Activated CD8-positive, alpha-beta T cell treated with anti-CD3 and anti-CD28 coated beads for 36 hours (primary cell): ENCODE measurements at regions not wholly inside any gene's neighbourhood (a gene's known extent, or its start where the extent isn't known, plus 50 kb on each side); places are given as distances from the start of the nearest gene placed in this dataset.

Experiments used
- ATAC-seq: fragments of 200-7000 bp; cut with Tn5 transposase; one replicate; pipeline ENCODE4 v1.10.0; 2021; ENCODE audit warnings: mild to moderate bottlenecking, moderate library complexity
- CTCF ChIA-PET: fragments of 350-600 bp; sonication (Branson Sonifier 250); formaldehyde crosslinking; loops from one replicate; lab custom pipeline; 2021; ENCODE audit warnings: antibody characterized with exemption; lab: Charles Lee
- POLR2A ChIA-PET: fragments of 350-600 bp; sonication (Branson Sonifier 250); formaldehyde crosslinking; loops from one replicate; lab custom pipeline; 2021; ENCODE audit warnings: antibody characterized with exemption; lab: Charles Lee
- DNase-seq: peaks from one replicate; pipeline ENCODE4 v3.0.0-alpha.2; 2020
- H3K27ac Mint-ChIP-seq: one replicate; pipeline ENCODE4 v1.8.0; 2021; ENCODE audit warnings: mild to moderate bottlenecking, mixed read lengths
- H3K27me3 Mint-ChIP-seq: one replicate; pipeline ENCODE4 v1.8.0; 2021; ENCODE audit warnings: mixed read lengths
- H3K36me3 Mint-ChIP-seq: one replicate; pipeline ENCODE4 v1.8.0; 2021; ENCODE audit warnings: low read depth, mixed read lengths
- H3K4me1 Mint-ChIP-seq: one replicate; pipeline ENCODE4 v1.8.0; 2021; ENCODE audit warnings: low read depth, mixed read lengths
- H3K4me3 Mint-ChIP-seq: one replicate; pipeline ENCODE4 v1.8.0; 2021; ENCODE audit warnings: mild to moderate bottlenecking, moderate library complexity, mixed read lengths
- H3K9me3 Mint-ChIP-seq: one replicate; pipeline ENCODE4 v1.8.0; 2021; ENCODE audit warnings: mixed read lengths
- intact Hi-C: fragments of 100-400 bp; cut with micrococcal nuclease; formaldehyde crosslinking; loops from one replicate; pipeline ENCODE4 v1.10.0; 2022
- TF ChIP-seq, protein P1 (sequence below): fragments of 200-600 bp; IDR thresholded peaks from one replicate; pipeline ENCODE4 v1.8.0; 2022; ENCODE audit warnings: antibody characterized with exemption, mild to moderate bottlenecking

DNA sequence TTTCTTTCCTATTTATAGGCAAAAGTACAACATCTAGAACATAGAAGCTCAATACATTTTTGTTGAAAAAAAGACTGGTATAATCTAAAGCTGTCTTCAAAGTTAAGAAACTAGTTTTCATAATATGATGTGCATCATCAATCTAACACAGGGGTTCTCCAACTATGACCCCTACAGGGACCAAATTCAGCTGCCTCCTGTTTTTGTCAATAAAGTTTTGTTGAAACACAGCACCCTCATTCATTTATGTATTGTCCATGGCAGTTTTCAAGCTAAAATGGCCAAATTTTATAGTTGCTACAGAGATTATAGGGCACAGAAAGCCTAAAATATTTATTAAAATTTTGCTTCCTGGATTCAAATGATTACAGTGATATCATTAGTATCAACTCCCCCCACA lies 452.9 kb downstream of the CCER1 start:
- H3K4me3 Mint-ChIP-seq, result no peak overlapping the region
- H3K4me1 Mint-ChIP-seq, result no peaks in the 10 kb centered on the region
- ATAC-seq, result no peak
- DNase-seq, result no peak
- H3K9me3 Mint-ChIP-seq, result peaks cover 2% of the 10 kb centered on the region
- no peaks in the 10 kb centered on the region for H3K27me3 Mint-ChIP-seq
- TF ChIP-seq, protein P1, sequence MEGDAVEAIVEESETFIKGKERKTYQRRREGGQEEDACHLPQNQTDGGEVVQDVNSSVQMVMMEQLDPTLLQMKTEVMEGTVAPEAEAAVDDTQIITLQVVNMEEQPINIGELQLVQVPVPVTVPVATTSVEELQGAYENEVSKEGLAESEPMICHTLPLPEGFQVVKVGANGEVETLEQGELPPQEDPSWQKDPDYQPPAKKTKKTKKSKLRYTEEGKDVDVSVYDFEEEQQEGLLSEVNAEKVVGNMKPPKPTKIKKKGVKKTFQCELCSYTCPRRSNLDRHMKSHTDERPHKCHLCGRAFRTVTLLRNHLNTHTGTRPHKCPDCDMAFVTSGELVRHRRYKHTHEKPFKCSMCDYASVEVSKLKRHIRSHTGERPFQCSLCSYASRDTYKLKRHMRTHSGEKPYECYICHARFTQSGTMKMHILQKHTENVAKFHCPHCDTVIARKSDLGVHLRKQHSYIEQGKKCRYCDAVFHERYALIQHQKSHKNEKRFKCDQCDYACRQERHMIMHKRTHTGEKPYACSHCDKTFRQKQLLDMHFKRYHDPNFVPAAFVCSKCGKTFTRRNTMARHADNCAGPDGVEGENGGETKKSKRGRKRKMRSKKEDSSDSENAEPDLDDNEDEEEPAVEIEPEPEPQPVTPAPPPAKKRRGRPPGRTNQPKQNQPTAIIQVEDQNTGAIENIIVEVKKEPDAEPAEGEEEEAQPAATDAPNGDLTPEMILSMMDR, result no peak
- intact Hi-C loops, result no loop called here
- H3K36me3 Mint-ChIP-seq, result no peaks in the 10 kb centered on the region
- POLR2A ChIA-PET, result no interaction called here
- no peak overlapping the region for H3K27ac Mint-ChIP-seq
- CTCF ChIA-PET, result interaction anchor here (0.8 kb wide), 1 partner anchor 34 kb away, joined by 3 read pairs; no protein-coding TSS in a partner anchor

DNA sequence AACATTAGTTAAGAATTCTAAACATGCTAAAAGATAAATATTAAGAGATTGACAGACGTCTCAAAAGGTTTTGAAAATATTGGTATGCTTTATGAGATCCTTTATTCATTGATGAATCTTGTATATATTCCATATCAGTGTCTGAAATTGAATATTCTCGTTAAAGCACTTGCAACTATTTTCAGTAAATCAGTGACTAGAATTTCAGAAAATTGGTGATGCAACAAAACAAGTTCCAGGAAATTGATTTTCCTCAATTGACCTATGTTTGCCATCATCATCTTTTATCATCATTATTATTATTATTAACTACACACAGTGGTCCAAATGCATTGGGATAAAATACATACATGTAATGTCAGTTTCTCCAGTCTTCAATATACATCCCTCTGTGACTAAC lies 453.6 kb downstream of the CCER1 start:
- CTCF ChIA-PET, result no interaction called here
- no peaks in the 10 kb centered on the region for H3K36me3 Mint-ChIP-seq
- DNase-seq, result no peak
- no peak overlapping the region for H3K27ac Mint-ChIP-seq
- no peaks in the 10 kb centered on the region for H3K27me3 Mint-ChIP-seq
- ATAC-seq, result no peak
- peaks cover 2% of the 10 kb centered on the region for H3K9me3 Mint-ChIP-seq
- no peaks in the 10 kb centered on the region for H3K4me1 Mint-ChIP-seq
- intact Hi-C loops, result no loop called here
- POLR2A ChIA-PET, result no interaction called here
- TF ChIP-seq, protein P1, result no peak
- no peak overlapping the region for H3K4me3 Mint-ChIP-seq

DNA sequence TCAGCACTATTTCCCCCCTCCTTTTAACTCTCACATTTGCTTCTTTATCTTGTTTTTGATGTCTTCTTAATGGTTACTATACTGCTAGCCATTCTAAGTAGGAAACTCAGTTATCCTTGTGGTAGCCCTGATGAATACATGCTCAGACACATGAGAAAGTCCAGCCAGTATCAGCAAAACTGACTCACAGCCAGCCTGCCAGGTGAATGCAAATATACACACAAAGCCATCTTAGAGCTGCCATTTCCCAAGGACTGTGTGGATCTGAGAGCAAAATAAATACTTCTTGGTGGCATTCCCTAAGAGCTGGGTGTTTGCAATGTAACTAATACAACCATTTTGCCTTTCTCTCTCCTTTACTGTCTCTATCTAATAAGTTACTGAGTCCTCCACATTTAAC lies 455.2 kb downstream of the CCER1 start:
- H3K36me3 Mint-ChIP-seq, result no peaks in the 10 kb centered on the region
- peaks cover 2% of the 10 kb centered on the region for H3K9me3 Mint-ChIP-seq
- ChIA-PET CTCF (no interaction called here), POLR2A (no interaction called here)
- H3K27me3 Mint-ChIP-seq, result no peaks in the 10 kb centered on the region
- no peak overlapping the region for H3K27ac Mint-ChIP-seq
- ATAC-seq, result no peak
- no peak overlapping the region for H3K4me3 Mint-ChIP-seq
- no peak for DNase-seq
- intact Hi-C loops, result no loop called here
- H3K4me1 Mint-ChIP-seq, result no peaks in the 10 kb centered on the region
- TF ChIP-seq, protein P1, result no peak

DNA sequence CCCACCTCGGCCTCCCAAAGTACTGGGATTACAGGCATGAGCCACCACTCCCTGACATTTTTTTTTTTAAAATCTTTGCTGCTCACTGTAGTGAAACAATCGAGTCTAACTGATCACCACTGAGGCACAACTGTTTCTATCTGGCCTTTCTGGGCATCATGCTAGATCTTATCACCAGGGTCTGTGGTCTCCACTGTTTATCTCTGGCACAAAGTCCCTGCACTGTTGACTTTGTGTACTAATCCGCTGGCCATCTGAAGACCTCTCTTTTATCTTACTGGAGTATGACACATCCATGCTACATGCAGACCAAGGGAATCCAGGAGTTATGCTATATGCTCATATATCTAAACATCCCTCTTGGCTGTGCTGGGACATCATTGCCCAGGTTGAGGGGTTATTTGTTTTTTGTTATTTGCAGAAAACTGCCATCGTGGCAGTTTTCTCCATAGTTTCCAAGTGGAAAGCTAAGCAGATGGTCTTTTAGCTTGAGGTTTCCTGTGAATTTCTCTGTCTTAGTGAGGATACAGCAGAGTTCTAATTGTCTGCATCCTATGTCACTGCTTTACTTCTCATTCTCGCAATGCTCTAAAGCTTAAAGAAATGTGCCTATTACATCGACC lies 456.9 kb downstream of the CCER1 start:
- TF ChIP-seq, protein P1, result no peak
- POLR2A ChIA-PET, result no interaction called here
- no peaks in the 10 kb centered on the region for H3K27me3 Mint-ChIP-seq
- H3K36me3 Mint-ChIP-seq, result no peaks in the 10 kb centered on the region
- H3K9me3 Mint-ChIP-seq, result peaks cover 2% of the 10 kb centered on the region
- no peaks in the 10 kb centered on the region for H3K4me1 Mint-ChIP-seq
- ATAC-seq (no peak), DNase-seq (no peak)
- intact Hi-C loops, result no loop called here
- H3K27ac Mint-ChIP-seq, result no peak overlapping the region
- CTCF ChIA-PET, result no interaction called here
- no peak overlapping the region for H3K4me3 Mint-ChIP-seq

DNA sequence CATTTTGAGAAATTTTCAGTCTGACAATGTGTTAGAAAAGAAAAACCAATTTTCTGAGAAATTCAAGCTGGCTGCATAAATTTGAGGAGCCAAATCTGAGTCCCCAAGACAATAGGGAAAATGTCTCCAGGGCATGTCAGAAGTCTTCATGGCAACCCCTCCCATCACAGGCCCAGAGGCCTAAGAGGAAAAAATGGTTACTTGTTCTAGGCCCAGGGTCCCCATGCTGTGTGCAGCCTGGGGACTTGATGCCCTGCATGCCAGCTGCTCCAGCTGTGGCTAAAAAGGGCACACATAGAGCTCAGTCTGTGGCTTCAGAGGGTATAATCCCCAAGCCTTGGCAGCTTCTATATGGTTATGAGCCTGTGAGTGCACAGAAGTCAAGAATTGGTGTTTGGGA lies 464.6 kb downstream of the CCER1 start:
- Mint-ChIP-seq H3K9me3 (peaks cover 1% of the 10 kb centered on the region), H3K36me3 (no peaks in the 10 kb centered on the region), H3K27me3 (no peaks in the 10 kb centered on the region), H3K4me1 (no peaks in the 10 kb centered on the region), H3K4me3 (no peak overlapping the region), H3K27ac (no peak overlapping the region)
- intact Hi-C loops, result no loop called here
- TF ChIP-seq, protein P1, result no peak
- no peak for DNase-seq
- ChIA-PET POLR2A (no interaction called here), CTCF (no interaction called here)
- no peak for ATAC-seq
